SU-DHL-6 (cell line): ENCODE measurements at regions not wholly inside any gene's neighbourhood (a gene's known extent, or its start where the extent isn't known, plus 50 kb on each side); places are given as distances from the start of the nearest gene placed in this dataset.

Experiments
- CTCF ChIP-seq: fragments of 200-600 bp; sonication (generic); IDR thresholded peaks from one replicate; pipeline ENCODE4 v1.5.1; 2017; ENCODE audit warnings: antibody characterized with exemption, mild to moderate bottlenecking, low read length, moderate library complexity; ENCODE audit not compliant: insufficient read depth, poor library complexity, severe bottlenecking
- EZH2phosphoT487 ChIP-seq: fragments of 200-600 bp; sonication (generic), shearing (Covaris generic); conservative IDR thresholded peaks from 2 replicates; pipeline ENCODE4 v1.6.1; 2018; ENCODE audit warnings: mild to moderate bottlenecking, antibody characterized with exemption, low read length, moderate library complexity, mixed read lengths

GRCh38 chr2:239521518-239521815, 120.6 kb upstream of the HDAC4 start:
- TF ChIP-seq CTCF: no peak
- TF ChIP-seq EZH2phosphoT487: no peak
